Nephron progenitor cell (in vitro differentiated cells): ENCODE measurements at regions not wholly inside any gene's neighbourhood (a gene's known extent, or its start where the extent isn't known, plus 50 kb on each side); places are given as distances from the start of the nearest gene placed in this dataset.

Experiments
- DNase-seq: peaks from one replicate; pipeline ENCODE4 v3.0.0; 2021
- H3K27ac Mint-ChIP-seq: 2 replicates; pipeline ENCODE4 v1.8.0; 2021; ENCODE audit warnings: mild to moderate bottlenecking, moderate library complexity, mixed read lengths
- H3K27me3 Mint-ChIP-seq: 2 replicates; pipeline ENCODE4 v1.8.0; 2021; ENCODE audit warnings: mild to moderate bottlenecking, low read depth, mixed read lengths; ENCODE audit not compliant: poor library complexity
- H3K36me3 Mint-ChIP-seq: 2 replicates; pipeline ENCODE4 v1.8.0; 2021; ENCODE audit warnings: low read depth, mixed read lengths
- H3K4me1 Mint-ChIP-seq: 2 replicates; pipeline ENCODE4 v1.8.0; 2021; ENCODE audit warnings: mixed read lengths
- H3K4me3 Mint-ChIP-seq: 2 replicates; pipeline ENCODE4 v1.8.0; 2021; ENCODE audit warnings: mild to moderate bottlenecking, moderate library complexity, mixed read lengths
- H3K9me3 Mint-ChIP-seq: 2 replicates; pipeline ENCODE4 v1.8.0; 2021; ENCODE audit warnings: mild to moderate bottlenecking, moderate library complexity, mixed read lengths
- CTCF ChIP-seq: fragments of 200-600 bp; sonication (generic); IDR thresholded peaks from 2 replicates; pipeline ENCODE4 v1.5.0; 2021; ENCODE audit warnings: antibody characterized with exemption

DNA sequence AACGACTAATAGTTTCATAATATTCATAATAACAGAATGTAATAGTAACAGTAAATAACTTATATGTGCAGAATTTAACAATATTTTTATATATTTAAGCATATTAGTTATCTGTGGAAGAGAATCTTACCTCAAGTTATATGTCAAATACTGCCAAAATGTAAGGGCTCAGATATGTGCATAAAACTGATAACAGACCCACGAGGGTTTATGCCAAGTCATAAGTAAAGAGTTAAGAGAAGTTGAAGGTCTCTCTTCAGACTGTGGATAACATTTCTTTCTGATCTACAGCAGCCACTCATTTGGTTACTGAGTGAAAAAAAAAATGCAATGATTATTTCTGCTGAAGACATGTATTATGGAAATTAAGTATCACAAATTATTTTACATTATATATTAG, 1167.8 kb upstream of the NCAM2 start:
- H3K4me1 Mint-ChIP-seq: no peaks in the 10 kb centered on the region
- no peaks in the 10 kb centered on the region for H3K36me3 Mint-ChIP-seq
- no peak overlapping the region for H3K4me3 Mint-ChIP-seq
- H3K27ac Mint-ChIP-seq: no peak overlapping the region
- no peaks in the 10 kb centered on the region for H3K9me3 Mint-ChIP-seq
- H3K27me3 Mint-ChIP-seq: no peaks in the 10 kb centered on the region
- no peak for DNase-seq
- TF ChIP-seq CTCF: no peak

DNA sequence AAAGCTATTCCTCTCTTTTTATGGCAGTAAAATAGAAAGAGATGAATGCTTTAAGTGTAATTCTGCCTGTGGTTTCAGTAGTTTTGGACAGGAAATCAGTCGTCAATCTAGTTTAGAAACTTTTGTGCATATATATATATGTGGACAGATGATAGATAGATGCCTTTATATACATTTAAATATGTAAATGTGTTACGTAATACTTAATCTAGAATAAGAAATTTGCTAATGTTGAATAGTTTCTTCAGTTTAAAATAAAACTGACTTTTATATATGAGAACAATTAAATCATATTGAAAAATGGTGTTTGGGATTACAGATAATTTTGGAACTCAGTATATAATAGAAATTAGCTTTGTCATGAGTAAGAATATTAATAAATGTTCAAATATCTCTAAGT, 1165.7 kb upstream of the NCAM2 start:
- Mint-ChIP-seq H3K9me3 (no peaks in the 10 kb centered on the region), H3K27me3 (no peaks in the 10 kb centered on the region), H3K4me3 (no peak overlapping the region), H3K36me3 (no peaks in the 10 kb centered on the region), H3K27ac (no peak overlapping the region), H3K4me1 (no peaks in the 10 kb centered on the region)
- no peak for TF ChIP-seq CTCF
- DNase-seq: no peak

GRCh38 chr21:19833082-19833481, 1165.1 kb upstream of the NCAM2 start:
- Mint-ChIP-seq H3K9me3 (no peaks in the 10 kb centered on the region), H3K27ac (no peak overlapping the region), H3K4me3 (no peak overlapping the region), H3K4me1 (peaks cover 1% of the 10 kb centered on the region), H3K36me3 (no peaks in the 10 kb centered on the region), H3K27me3 (no peaks in the 10 kb centered on the region)
- DNase-seq: no peak
- TF ChIP-seq CTCF: no peak

- no peak overlapping the region for H3K4me3 Mint-ChIP-seq
- no peaks in the 10 kb centered on the region for H3K9me3 Mint-ChIP-seq
- TF ChIP-seq CTCF: no peak
- no peaks in the 10 kb centered on the region for H3K27me3 Mint-ChIP-seq
- no peaks in the 10 kb centered on the region for H3K36me3 Mint-ChIP-seq
- DNase-seq: no peak
- H3K27ac Mint-ChIP-seq: no peak overlapping the region
- H3K4me1 Mint-ChIP-seq: peaks cover 10% of the 10 kb centered on the region
These were observed 1155.6 kb upstream of the NCAM2 start for GRCh38 chr21:19842601-19843000.

- Mint-ChIP-seq H3K9me3 (no peaks in the 10 kb centered on the region), H3K36me3 (no peaks in the 10 kb centered on the region), H3K4me1 (no peaks in the 10 kb centered on the region), H3K27me3 (no peaks in the 10 kb centered on the region), H3K27ac (no peak overlapping the region), H3K4me3 (no peak overlapping the region)
- no peak for DNase-seq
- no peak for TF ChIP-seq CTCF
These were observed 1153.9 kb upstream of the NCAM2 start for GRCh38 chr21:19844334-19844733.

GRCh38 chr21:19850157-19850556, 1148.1 kb upstream of the NCAM2 start:
- no peaks in the 10 kb centered on the region for H3K9me3 Mint-ChIP-seq
- DNase-seq: no peak

More at GRCh38 chr21:19850157-19850556, 1148.1 kb upstream of the NCAM2 start:
- Mint-ChIP-seq H3K4me3 (no peak overlapping the region), H3K27me3 (peaks cover 2% of the 10 kb centered on the region), H3K27ac (no peak overlapping the region), H3K36me3 (no peaks in the 10 kb centered on the region), H3K4me1 (peaks cover 11% of the 10 kb centered on the region)
- TF ChIP-seq CTCF: no peak
